HEK293 (cell line): ENCODE measurements at regions not wholly inside any gene's neighbourhood (a gene's known extent, or its start where the extent isn't known, plus 50 kb on each side); places are given as distances from the start of the nearest gene placed in this dataset.

Experiments used
- GLIS1 ChIP-seq: fragments of 450-650 bp; formaldehyde crosslinking; IDR thresholded peaks from 2 replicates; pipeline ENCODE4 v1.5.1; 2016; ENCODE audit warnings: missing biosample characterization, missing genetic modification characterization
- MEIS1 ChIP-seq: sonication (generic); formaldehyde crosslinking; IDR thresholded peaks from 2 replicates; pipeline ENCODE4 v1.8.1; 2022; ENCODE audit warnings: missing genetic modification reagents, mild to moderate bottlenecking, borderline replicate concordance
- REST ChIP-seq: fragments of 450-650 bp; formaldehyde crosslinking; IDR thresholded peaks from 2 replicates; pipeline ENCODE4 v1.5.1; 2016; ENCODE audit warnings: missing biosample characterization, missing genetic modification characterization
- YY1 ChIP-seq: fragments of 450-650 bp; formaldehyde crosslinking; IDR thresholded peaks from 2 replicates; pipeline ENCODE4 v1.5.1; 2018; ENCODE audit warnings: missing biosample characterization, missing genetic modification characterization
- ZNF239 ChIP-seq: fragments of 450-650 bp; formaldehyde crosslinking; IDR thresholded peaks from 2 replicates; pipeline ENCODE4 v1.5.1; 2016; ENCODE audit warnings: missing biosample characterization, missing genetic modification characterization
- ZNF292 ChIP-seq: fragments of 450-650 bp; formaldehyde crosslinking; IDR thresholded peaks from 2 replicates; pipeline ENCODE4 v1.5.1; 2016; ENCODE audit warnings: low read depth, missing biosample characterization, missing genetic modification characterization, borderline replicate concordance
- ZNF398 ChIP-seq: fragments of 450-650 bp; formaldehyde crosslinking; IDR thresholded peaks from 2 replicates; pipeline ENCODE4 v1.5.1; 2017; ENCODE audit warnings: missing biosample characterization, missing genetic modification characterization
- ZNF501 ChIP-seq: fragments of 450-650 bp; formaldehyde crosslinking; IDR thresholded peaks from 2 replicates; pipeline ENCODE4 v1.5.1; 2016; ENCODE audit warnings: missing biosample characterization, missing genetic modification characterization
- ZNF610 ChIP-seq: fragments of 450-650 bp; formaldehyde crosslinking; IDR thresholded peaks from 2 replicates; pipeline ENCODE4 v1.5.1; 2016; ENCODE audit warnings: missing biosample characterization, missing genetic modification characterization, borderline replicate concordance
- ZNF76 ChIP-seq: fragments of 450-650 bp; formaldehyde crosslinking; IDR thresholded peaks from 2 replicates; pipeline ENCODE4; 2016; ENCODE audit warnings: low read depth, missing biosample characterization, missing genetic modification characterization, borderline replicate concordance
- TF ChIP-seq, protein P1 (sequence below): fragments of 450-650 bp; formaldehyde crosslinking; IDR thresholded peaks from 2 replicates; pipeline ENCODE4 v1.5.1; 2016; ENCODE audit warnings: missing biosample characterization, missing genetic modification characterization

DNA sequence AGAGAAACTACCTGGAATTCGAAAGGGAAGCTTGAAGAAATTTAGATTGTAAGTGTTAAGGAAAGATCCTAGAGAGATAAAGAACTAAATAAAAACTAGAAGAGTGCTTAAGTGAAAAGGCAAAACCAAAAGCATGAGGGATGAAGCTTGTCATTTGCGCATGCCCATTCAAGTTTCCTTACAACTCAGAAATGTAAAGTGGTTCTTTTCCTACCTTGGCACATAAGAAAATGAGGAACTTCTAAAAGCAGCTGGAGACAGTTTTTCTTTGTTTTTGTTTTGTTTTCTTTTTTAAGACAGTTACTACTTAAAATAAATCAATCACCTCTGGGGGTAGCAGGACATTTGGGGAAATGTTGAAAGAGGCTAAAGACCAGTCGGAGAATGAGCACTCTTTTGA is 1304.4 kb upstream of the PCDH7 start:
- TF ChIP-seq MEIS1 (CRISPR knock-in tag) (no peak), REST (no peak), ZNF76 (tag by site-specific recombination) (no peak), ZNF501 (tag by site-specific recombination) (no peak), ZNF239 (no peak), GLIS1 (tag by site-specific recombination) (no peak), ZNF610 (tag by site-specific recombination) (no peak), ZNF398 (tag by site-specific recombination) (no peak), ZNF292 (tag by site-specific recombination) (no peak), YY1 (tag by site-specific recombination) (no peak)
- TF ChIP-seq, protein P1, sequence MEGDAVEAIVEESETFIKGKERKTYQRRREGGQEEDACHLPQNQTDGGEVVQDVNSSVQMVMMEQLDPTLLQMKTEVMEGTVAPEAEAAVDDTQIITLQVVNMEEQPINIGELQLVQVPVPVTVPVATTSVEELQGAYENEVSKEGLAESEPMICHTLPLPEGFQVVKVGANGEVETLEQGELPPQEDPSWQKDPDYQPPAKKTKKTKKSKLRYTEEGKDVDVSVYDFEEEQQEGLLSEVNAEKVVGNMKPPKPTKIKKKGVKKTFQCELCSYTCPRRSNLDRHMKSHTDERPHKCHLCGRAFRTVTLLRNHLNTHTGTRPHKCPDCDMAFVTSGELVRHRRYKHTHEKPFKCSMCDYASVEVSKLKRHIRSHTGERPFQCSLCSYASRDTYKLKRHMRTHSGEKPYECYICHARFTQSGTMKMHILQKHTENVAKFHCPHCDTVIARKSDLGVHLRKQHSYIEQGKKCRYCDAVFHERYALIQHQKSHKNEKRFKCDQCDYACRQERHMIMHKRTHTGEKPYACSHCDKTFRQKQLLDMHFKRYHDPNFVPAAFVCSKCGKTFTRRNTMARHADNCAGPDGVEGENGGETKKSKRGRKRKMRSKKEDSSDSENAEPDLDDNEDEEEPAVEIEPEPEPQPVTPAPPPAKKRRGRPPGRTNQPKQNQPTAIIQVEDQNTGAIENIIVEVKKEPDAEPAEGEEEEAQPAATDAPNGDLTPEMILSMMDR (tag by site-specific recombination): no peak
